ENCODE measurements at regions not wholly inside any gene's neighbourhood (a gene's known extent, or its start where the extent isn't known, plus 50 kb on each side); places are given as distances from the start of the nearest gene placed in this dataset.

GRCh38 chr13:72284791-72285190, 417.8 kb upstream of the DACH1 start:
- TF ChIP-seq EZH2 (IDR thresholded peaks at IDR 0.05) (no peak), EZH2phosphoT487 (IDR thresholded peaks at IDR 0.05) (no peak)
- TF ChIP-seq, protein P1, sequence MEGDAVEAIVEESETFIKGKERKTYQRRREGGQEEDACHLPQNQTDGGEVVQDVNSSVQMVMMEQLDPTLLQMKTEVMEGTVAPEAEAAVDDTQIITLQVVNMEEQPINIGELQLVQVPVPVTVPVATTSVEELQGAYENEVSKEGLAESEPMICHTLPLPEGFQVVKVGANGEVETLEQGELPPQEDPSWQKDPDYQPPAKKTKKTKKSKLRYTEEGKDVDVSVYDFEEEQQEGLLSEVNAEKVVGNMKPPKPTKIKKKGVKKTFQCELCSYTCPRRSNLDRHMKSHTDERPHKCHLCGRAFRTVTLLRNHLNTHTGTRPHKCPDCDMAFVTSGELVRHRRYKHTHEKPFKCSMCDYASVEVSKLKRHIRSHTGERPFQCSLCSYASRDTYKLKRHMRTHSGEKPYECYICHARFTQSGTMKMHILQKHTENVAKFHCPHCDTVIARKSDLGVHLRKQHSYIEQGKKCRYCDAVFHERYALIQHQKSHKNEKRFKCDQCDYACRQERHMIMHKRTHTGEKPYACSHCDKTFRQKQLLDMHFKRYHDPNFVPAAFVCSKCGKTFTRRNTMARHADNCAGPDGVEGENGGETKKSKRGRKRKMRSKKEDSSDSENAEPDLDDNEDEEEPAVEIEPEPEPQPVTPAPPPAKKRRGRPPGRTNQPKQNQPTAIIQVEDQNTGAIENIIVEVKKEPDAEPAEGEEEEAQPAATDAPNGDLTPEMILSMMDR (IDR thresholded peaks at IDR 0.05) = no peak
